Tibial nerve (tissue), 4 donors: ENCODE measurements at regions not wholly inside any gene's neighbourhood (a gene's known extent, or its start where the extent isn't known, plus 50 kb on each side); places are given as distances from the start of the nearest gene placed in this dataset.

Source experiments
- EP300 ChIP-seq, 2 donors: sonication (generic); formaldehyde crosslinking; IDR thresholded peaks; one replicate each; pipeline ENCODE4 v1.6.1; 2017; ENCODE audit warnings: antibody characterized with exemption in 2 of 2, mild to moderate bottlenecking in 1 of 2
- POLR2A ChIP-seq, 2 donors: fragments of 450-650 bp; IDR thresholded peaks; one replicate each; pipeline ENCODE4 v1.6.1; 2017; ENCODE audit warnings: antibody characterized with exemption in 2 of 2, mild to moderate bottlenecking in 2 of 2, moderate library complexity in 2 of 2
- TF ChIP-seq, protein P1 (sequence below), 5 experiments: fragments of 200-600 bp in 3 of 5; fragments of 450-650 bp in 2 of 5; sonication (generic) in 3 of 5; IDR thresholded peaks; one replicate each; pipeline ENCODE4 v1.5.1; 2016 to 2019; ENCODE audit warnings: antibody characterized with exemption in 5 of 5, mild to moderate bottlenecking in 3 of 5, moderate library complexity in 2 of 5

DNA sequence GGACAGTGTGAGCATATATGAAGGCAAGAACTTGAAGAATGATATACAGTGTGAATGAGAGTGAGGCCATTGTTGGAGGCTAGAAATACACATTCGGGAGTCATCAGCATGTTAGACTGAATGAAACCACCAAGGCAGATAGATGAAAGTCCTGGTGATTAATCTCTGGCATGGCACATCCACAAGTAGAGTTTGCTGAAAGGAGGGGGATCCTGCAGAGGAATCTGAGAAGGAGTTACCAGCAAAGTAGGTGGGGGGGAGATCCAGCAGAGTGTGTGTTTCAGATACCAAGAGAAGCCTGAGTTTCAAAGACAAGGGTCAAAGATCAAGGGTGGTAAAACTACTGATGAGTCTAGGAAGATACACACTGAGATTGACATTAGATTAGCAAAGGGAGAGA, 426.7 kb upstream of the DCN start:
- TF ChIP-seq, protein P1, sequence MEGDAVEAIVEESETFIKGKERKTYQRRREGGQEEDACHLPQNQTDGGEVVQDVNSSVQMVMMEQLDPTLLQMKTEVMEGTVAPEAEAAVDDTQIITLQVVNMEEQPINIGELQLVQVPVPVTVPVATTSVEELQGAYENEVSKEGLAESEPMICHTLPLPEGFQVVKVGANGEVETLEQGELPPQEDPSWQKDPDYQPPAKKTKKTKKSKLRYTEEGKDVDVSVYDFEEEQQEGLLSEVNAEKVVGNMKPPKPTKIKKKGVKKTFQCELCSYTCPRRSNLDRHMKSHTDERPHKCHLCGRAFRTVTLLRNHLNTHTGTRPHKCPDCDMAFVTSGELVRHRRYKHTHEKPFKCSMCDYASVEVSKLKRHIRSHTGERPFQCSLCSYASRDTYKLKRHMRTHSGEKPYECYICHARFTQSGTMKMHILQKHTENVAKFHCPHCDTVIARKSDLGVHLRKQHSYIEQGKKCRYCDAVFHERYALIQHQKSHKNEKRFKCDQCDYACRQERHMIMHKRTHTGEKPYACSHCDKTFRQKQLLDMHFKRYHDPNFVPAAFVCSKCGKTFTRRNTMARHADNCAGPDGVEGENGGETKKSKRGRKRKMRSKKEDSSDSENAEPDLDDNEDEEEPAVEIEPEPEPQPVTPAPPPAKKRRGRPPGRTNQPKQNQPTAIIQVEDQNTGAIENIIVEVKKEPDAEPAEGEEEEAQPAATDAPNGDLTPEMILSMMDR (IDR thresholded peaks at IDR 0.05): no peak
- no peak for TF ChIP-seq POLR2A (IDR thresholded peaks at IDR 0.05)
- no peak for TF ChIP-seq EP300 (IDR thresholded peaks at IDR 0.05)
